Activated CD4-positive, alpha-beta T cell treated with anti-CD3 and anti-CD28 coated beads, Interleukin-2, amount 50 U/mL, for 16 hours (primary cell): ENCODE measurements at regions not wholly inside any gene's neighbourhood (a gene's known extent, or its start where the extent isn't known, plus 50 kb on each side); places are given as distances from the start of the nearest gene placed in this dataset.

ENCODE experiments used
- DNase-seq: peaks from one replicate; pipeline ENCODE4 v3.0.0-alpha.2; 2020

- no peak for DNase-seq
Observed at GRCh38 chr4:127534041-127534825, 98.5 kb upstream of the INTU start.

- no peak for DNase-seq
Observed at GRCh38 chr4:127538016-127538415, 94.7 kb upstream of the INTU start.

- DNase-seq: no peak
Observed at GRCh38 chr4:127540497-127541025, 92.2 kb upstream of the INTU start.

- no peak for DNase-seq
Observed at GRCh38 chr4:127545271-127545670, 87.5 kb upstream of the INTU start.

- no peak for DNase-seq
Observed at GRCh38 chr4:127548990-127549925, 83.5 kb upstream of the INTU start.

GRCh38 chr4:127555106-127555505 is 77.7 kb upstream of the INTU start:
- DNase-seq: no peak

- DNase-seq: no peak
Observed at GRCh38 chr4:127558088-127558487, 74.7 kb upstream of the INTU start.

- no peak for DNase-seq
Observed at GRCh38 chr4:127558489-127559407, 74.0 kb upstream of the INTU start.

- no peak for DNase-seq
Observed at GRCh38 chr4:127559981-127560380, 72.8 kb upstream of the INTU start.

- DNase-seq: no peak
Observed at GRCh38 chr4:127560755-127561154, 72.0 kb upstream of the INTU start.

- no peak for DNase-seq
Observed at GRCh38 chr4:127574643-127575042, 58.1 kb upstream of the INTU start.

GRCh38 chr4:127575888-127576287 is 56.9 kb upstream of the INTU start:
- DNase-seq: no peak

GRCh38 chr4:127578491-127578890 is 54.3 kb upstream of the INTU start:
- no peak for DNase-seq

GRCh38 chr4:127578967-127579366 is 53.8 kb upstream of the INTU start:
- no peak for DNase-seq

GRCh38 chr4:127579821-127580220 is 52.9 kb upstream of the INTU start:
- no peak for DNase-seq

- DNase-seq: no peak
Observed at GRCh38 chr4:127580300-127580699, 52.5 kb upstream of the INTU start.

- DNase-seq: no peak
Observed at GRCh38 chr4:127580891-127581290, 51.9 kb upstream of the INTU start.
